HCT116 (cell line): ENCODE measurements at regions not wholly inside any gene's neighbourhood (a gene's known extent, or its start where the extent isn't known, plus 50 kb on each side); places are given as distances from the start of the nearest gene placed in this dataset.

Experiments
- ATAC-seq: fragments of 200-7000 bp; cut with Tn5 transposase; 2 replicates; pipeline ENCODE4 v1.9.1; 2020; ENCODE audit warnings: mild to moderate bottlenecking, moderate library complexity
- BruUV-seq: library from RNA; stranded (reverse); fragments of 400-500 nt; replicated peaks from 2 replicates; lab custom pipeline; 2021; lab: Mats Ljungman, UMichigan
- CTCF ChIA-PET: fragments of 300-600 bp; sonication (Branson Sonifier 250); formaldehyde crosslinking; loops from one replicate; lab custom pipeline; 2021; ENCODE audit warnings: antibody characterized with exemption; lab: Charles Lee
- POLR2A ChIA-PET: fragments of 300-600, 350-600 bp; sonication (Branson Sonifier 250); formaldehyde crosslinking; loops from one replicate; lab custom pipeline; 2021; ENCODE audit warnings: antibody characterized with exemption; lab: Charles Lee
- RAD21 ChIA-PET, 2 experiments: fragments of 300-600 bp; sonication (Branson Sonifier 250); formaldehyde crosslinking; loops; one replicate each; lab custom pipeline; 2023; ENCODE audit warnings: low total read pairs in 2 of 2; ENCODE audit not compliant: uncharacterized antibody in 2 of 2, unreplicated experiment in 2 of 2, low non-redundant PET in 1 of 2; lab: Charles Lee
- DNase-seq: peaks from one replicate; pipeline ENCODE4 v3.0.0-alpha.2; 2010; ENCODE audit warnings: low read depth, low spot score
- H2AFZ ChIP-seq: fragments of 200-600 bp; shearing (Covaris generic), sonication (generic); 2 replicates; pipeline ENCODE4 v1.6.1; 2017; ENCODE audit warnings: low read depth, mixed run types, mixed read lengths, antibody characterized with exemption, low read length; ENCODE audit not compliant: poor library complexity, severe bottlenecking
- H3K27ac ChIP-seq: 2 replicates; pipeline ENCODE4 v1.5.1; 2012; ENCODE audit warnings: low read depth, low read length
- H3K27me3 ChIP-seq: fragments of 200-600 bp; sonication (generic); 2 replicates; pipeline ENCODE4 v1.6.1; 2016; ENCODE audit warnings: mixed run types, low read length, mixed read lengths; ENCODE audit not compliant: insufficient read depth
- H3K36me3 ChIP-seq, 2 experiments: fragments of 200-500 bp in 1 of 2; fragments of 200-600 bp in 1 of 2; sonication (Bioruptor generic) in 1 of 2; sonication (generic) in 1 of 2; 2 replicates each; pipeline versions ENCODE4 v1.5.1 to v1.6.1; 2014 to 2016; ENCODE audit warnings: low read length in 2 of 2, inconsistent platforms in 1 of 2, mixed read lengths in 1 of 2, mixed run types in 1 of 2; ENCODE audit not compliant: insufficient read depth in 2 of 2, control insufficient read depth in 1 of 2
- H3K4me1 ChIP-seq, 2 experiments: fragments of 200-600 bp in 1 of 2; sonication (generic) in 1 of 2; 2 replicates each; pipeline versions ENCODE4 v1.5.1 to v1.6.1; 2012 to 2017; ENCODE audit warnings: low read length in 2 of 2, inconsistent platforms in 1 of 2, mild to moderate bottlenecking in 1 of 2, mixed read lengths in 1 of 2, mixed run types in 1 of 2, moderate library complexity in 1 of 2; ENCODE audit not compliant: insufficient read depth in 2 of 2, control insufficient read depth in 1 of 2
- H3K4me2 ChIP-seq: fragments of 200-600 bp; sonication (generic); 2 replicates; pipeline ENCODE4 v1.6.1; 2017; ENCODE audit warnings: mixed run types, low read length, mixed read lengths
- H3K4me3 ChIP-seq, 2 experiments: fragments of 200-600 bp in 1 of 2; sonication (generic) in 1 of 2; replicated peaks in 1 of 2; 2 replicates each; pipeline ENCODE4 v1.5.1; 2011 to 2016; ENCODE audit warnings: low read length in 2 of 2, control low read depth in 1 of 2, low read depth in 1 of 2, mild to moderate bottlenecking in 1 of 2, mixed read lengths in 1 of 2, mixed run types in 1 of 2
- H3K79me2 ChIP-seq: fragments of 200-600 bp; sonication (generic); 2 replicates; pipeline ENCODE4 v1.6.1; 2017; ENCODE audit warnings: mild to moderate bottlenecking, mixed run types, low read length, moderate library complexity, mixed read lengths; ENCODE audit not compliant: insufficient read depth
- H3K9ac ChIP-seq: fragments of 200-600 bp; sonication (generic); 2 replicates; pipeline ENCODE4 v1.6.1; 2016; ENCODE audit warnings: low read length, mixed read lengths
- H3K9me2 ChIP-seq: fragments of 200-600 bp; sonication (generic), shearing (Covaris generic); 2 replicates; pipeline ENCODE4 v1.6.1; 2017; ENCODE audit warnings: mixed run types, mild to moderate bottlenecking, moderate library complexity; ENCODE audit not compliant: insufficient read depth
- H3K9me3 ChIP-seq, 2 experiments: fragments of 200-500 bp in 1 of 2; fragments of 200-600 bp in 1 of 2; sonication (Bioruptor generic) in 1 of 2; sonication (generic) in 1 of 2; 2 replicates each; pipeline ENCODE4 v1.6.1; 2014 to 2017; ENCODE audit warnings: low read length in 2 of 2, mixed read lengths in 2 of 2, inconsistent platforms in 1 of 2, low read depth in 1 of 2, mild to moderate bottlenecking in 1 of 2, mixed run types in 1 of 2, moderate library complexity in 1 of 2; ENCODE audit not compliant: control insufficient read depth in 1 of 2, insufficient read depth in 1 of 2
- H4K20me1 ChIP-seq: fragments of 200-600 bp; sonication (generic), shearing (Covaris generic); 2 replicates; pipeline ENCODE4 v1.6.1; 2017; ENCODE audit warnings: mixed run types, mild to moderate bottlenecking, moderate library complexity; ENCODE audit not compliant: insufficient read depth
- CBX3 ChIP-seq: IDR thresholded peaks from 2 replicates; pipeline ENCODE4 v1.6.1; 2012; ENCODE audit warnings: low read depth
- CEBPB ChIP-seq: IDR thresholded peaks from 2 replicates; pipeline ENCODE4 v1.6.1; 2012; ENCODE audit warnings: low read depth
- CTCF ChIP-seq, 3 experiments: fragments of 200-600 bp in 1 of 3; sonication (generic) in 1 of 3; IDR thresholded peaks in 2 of 3; conservative IDR thresholded peaks in 1 of 3; 2 replicates each; pipeline ENCODE4 v1.5.1; 2012 to 2017; ENCODE audit warnings: low read depth in 2 of 3, low read length in 2 of 3, antibody characterized with exemption in 1 of 3, borderline replicate concordance in 1 of 3, control low read depth in 1 of 3, mild to moderate bottlenecking in 1 of 3, mixed read lengths in 1 of 3, mixed run types in 1 of 3, moderate library complexity in 1 of 3; ENCODE audit not compliant: insufficient read depth in 1 of 3
- ELF1 ChIP-seq: IDR thresholded peaks from 2 replicates; pipeline ENCODE4 v1.6.1; 2012; ENCODE audit warnings: low read depth, borderline replicate concordance
- EZH2 ChIP-seq: fragments of 200-600 bp; sonication (generic); IDR thresholded peaks from 2 replicates; pipeline ENCODE4 v1.6.1; 2017; ENCODE audit warnings: antibody characterized with exemption, mixed run types
- EZH2phosphoT487 ChIP-seq: fragments of 200-600 bp; IDR thresholded peaks from 2 replicates; pipeline ENCODE4 v1.6.1; 2018; ENCODE audit warnings: antibody characterized with exemption, borderline replicate concordance
- FOSL1 ChIP-seq: IDR thresholded peaks from 2 replicates; pipeline ENCODE4 v1.6.1; 2012; ENCODE audit warnings: low read depth
- JUND ChIP-seq: IDR thresholded peaks from 2 replicates; pipeline ENCODE4 v1.6.1; 2012
- MAX ChIP-seq: IDR thresholded peaks from 2 replicates; pipeline ENCODE4 v1.6.1; 2012
- POLR2A ChIP-seq: IDR thresholded peaks from 2 replicates; pipeline ENCODE4 v1.7.0; 2011; ENCODE audit warnings: borderline replicate concordance; ENCODE audit not compliant: insufficient read depth, insufficient read length; ENCODE audit errors: extremely low read depth
- POLR2AphosphoS5 ChIP-seq: IDR thresholded peaks from 2 replicates; pipeline ENCODE4 v1.6.1; 2011; ENCODE audit warnings: mild to moderate bottlenecking, low read depth, low read length, moderate library complexity
- RAD21 ChIP-seq: IDR thresholded peaks from 2 replicates; pipeline ENCODE4 v1.6.1; 2012; ENCODE audit warnings: low read depth, mild to moderate bottlenecking
- REST ChIP-seq: IDR thresholded peaks from 2 replicates; pipeline ENCODE4 v1.6.1; 2012; ENCODE audit warnings: low read depth
- SIN3A ChIP-seq: IDR thresholded peaks from 2 replicates; pipeline ENCODE4 v1.6.1; 2012; ENCODE audit warnings: low read depth
- SP1 ChIP-seq: IDR thresholded peaks from 2 replicates; pipeline ENCODE4 v1.6.1; 2012; ENCODE audit warnings: low read depth
- YY1 ChIP-seq: IDR thresholded peaks from 2 replicates; pipeline ENCODE4 v1.6.1; 2011; ENCODE audit warnings: low read length, low read depth, moderate library complexity, mild to moderate bottlenecking; ENCODE audit not compliant: insufficient replicate concordance; ENCODE audit errors: extremely low read depth
- ZBTB33 ChIP-seq: IDR thresholded peaks from 2 replicates; pipeline ENCODE4 v1.6.1; 2011; ENCODE audit warnings: mild to moderate bottlenecking, low read length, moderate library complexity; ENCODE audit not compliant: insufficient replicate concordance; ENCODE audit errors: extremely low read depth
- ZFX ChIP-seq: fragments of 450-650 bp; IDR thresholded peaks from 2 replicates; pipeline ENCODE4 v1.6.1; 2017
- ZNF274 ChIP-seq: fragments of 200-500 bp; sonication (Bioruptor generic); IDR thresholded peaks from 2 replicates; pipeline ENCODE4 v1.6.1; 2014; ENCODE audit warnings: mild to moderate bottlenecking, low read depth, low read length, inconsistent platforms
- intact Hi-C: fragments of 100-400 bp; cut with micrococcal nuclease; formaldehyde crosslinking; loops from 2 replicates; pipeline ENCODE4 v1.10.0; 2022

DNA sequence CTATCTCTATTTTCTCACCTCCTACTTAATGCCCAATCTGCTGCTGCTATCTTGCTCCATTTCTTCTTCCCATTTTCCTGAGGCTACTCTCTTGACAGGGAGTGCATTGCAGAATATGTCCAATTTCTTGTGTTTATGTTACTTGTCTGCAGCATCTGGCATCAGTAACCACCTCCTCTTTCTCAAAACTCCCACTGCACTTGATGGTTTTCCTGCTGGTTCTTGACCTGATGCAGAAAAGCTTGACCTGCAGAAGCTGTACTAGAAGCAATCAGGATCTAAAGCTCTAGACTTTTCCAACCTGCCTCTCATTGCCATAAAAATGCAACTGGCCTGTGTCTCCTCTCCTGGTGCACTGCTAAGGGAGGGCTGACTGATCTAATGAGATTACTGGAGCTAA, 287.8 kb downstream of the ZEB1 start:
- H3K4me3 ChIP-seq, result no peak overlapping the region
- H2AFZ ChIP-seq, result no peak overlapping the region
- DNase-seq (no peak), ATAC-seq (no peak)
- intact Hi-C loops, result loop anchor here (10.0 kb wide), 1 partner anchor 282 kb away; no protein-coding TSS in a partner anchor
- no peaks in the 10 kb centered on the region for H3K36me3 ChIP-seq
- 0 out of 2 replicates have a peak, but pooled peaks cover 3% of the 10 kb centered on the region for H3K9me2 ChIP-seq
- ChIA-PET CTCF (no interaction called here), RAD21 (no interaction called here), POLR2A (no interaction called here)
- no TSS peak for BruUV-seq
- H3K27ac ChIP-seq, result no peak overlapping the region
- no peak overlapping the region for H3K4me2 ChIP-seq
- peaks cover 9 to 18% of the 10 kb centered on the region in 2 experiments for H3K4me1 ChIP-seq
- no peak overlapping the region for H3K9ac ChIP-seq
- H3K79me2 ChIP-seq, result no peaks in the 10 kb centered on the region
- no peaks in the 10 kb centered on the region for H3K9me3 ChIP-seq
- H4K20me1 ChIP-seq, result no peaks in the 10 kb centered on the region
- no peaks in the 10 kb centered on the region for H3K27me3 ChIP-seq
- no peak for TF ChIP-seq ELF1
- TF ChIP-seq CEBPB, result no peak
- no peak for TF ChIP-seq JUND
- no peak for TF ChIP-seq EZH2phosphoT487
- no peak for TF ChIP-seq SP1
- no peak for TF ChIP-seq EZH2
- no peak for TF ChIP-seq POLR2AphosphoS5
- no peak for TF ChIP-seq ZBTB33
- no peak for TF ChIP-seq ZNF274
- no peak for TF ChIP-seq RAD21
- no peak for TF ChIP-seq CTCF (IDR thresholded peaks at IDR 0.05 in 2 of 3, conservative IDR thresholded peaks at IDR 0.05 in 1 of 3; ENCODE audit: borderline replicate concordance in 1 of 3, insufficient read depth in 1 of 3, low read depth in 2 of 3, low read length in 2 of 3)
- no peak for TF ChIP-seq FOSL1
- no peak for TF ChIP-seq REST
- no peak for TF ChIP-seq SIN3A
- no peak for TF ChIP-seq YY1
- no peak for TF ChIP-seq MAX
- no peak for TF ChIP-seq POLR2A
- TF ChIP-seq CBX3, result no peak
- no peak for TF ChIP-seq ZFX
